ENCODE measurements at regions not wholly inside any gene's neighbourhood (a gene's known extent, or its start where the extent isn't known, plus 50 kb on each side); places are given as distances from the start of the nearest gene placed in this dataset.

- Histone ChIP-seq H3K4me3 (ENCODE audit: low read depth, low read length, poor library complexity, severe bottlenecking) (no peak overlapping the region), H3K36me3 (ENCODE audit: insufficient read depth, low read length) (no peaks in the 10 kb centered on the region), H3K9me2 (ENCODE audit: insufficient read depth, low read length) (no peaks in the 10 kb centered on the region), H3K9me3 (ENCODE audit: low read length) (no peaks in the 10 kb centered on the region), H4K20me1 (ENCODE audit: insufficient read depth, low read length) (no peaks in the 10 kb centered on the region), H3K4me2 (ENCODE audit: low read length) (no peak overlapping the region), H3K79me2 (ENCODE audit: insufficient read depth, low read depth, low read length) (no peaks in the 10 kb centered on the region), H3K27ac (ENCODE audit: low read depth, low read length, poor library complexity, severe bottlenecking) (no peak overlapping the region), H3K4me1 (ENCODE audit: insufficient read depth, low read length, poor library complexity, severe bottlenecking) (no peaks in the 10 kb centered on the region), H2AFZ (ENCODE audit: low read length) (no peak overlapping the region)
- intact Hi-C loops (cut with micrococcal nuclease; ENCODE audit: unreplicated experiment) = no loop called here
- POLR2A ChIA-PET = no interaction called here
- no peak for TF ChIP-seq EZH2phosphoT487 (IDR thresholded peaks at IDR 0.05; ENCODE audit: borderline replicate concordance, low read depth, low read length)
- no peak for TF ChIP-seq CTCF (conservative IDR thresholded peaks at IDR 0.05; ENCODE audit: low read length)
- no TSS peak for BruUV-seq (replicated peaks)
- CTCF ChIA-PET (ENCODE audit: unreplicated experiment) = no interaction called here
- DNase-seq (ENCODE audit: low spot score) = no peak
These were observed 524.2 kb upstream of the CRIM1 start for GRCh38 chr2:35831385-35831784.

- no TSS peak for BruUV-seq (replicated peaks)
- POLR2A ChIA-PET = interaction anchor here (0.8 kb wide), 1 partner anchor 20 kb away, joined by 4 read pairs; no protein-coding TSS in a partner anchor
- no peak for DNase-seq (ENCODE audit: low spot score)
These were observed 524.7 kb upstream of the CRIM1 start for GRCh38 chr2:35830833-35831232.

GRCh38 chr2:35827086-35827485, 528.5 kb upstream of the CRIM1 start:
- Histone ChIP-seq H2AFZ (ENCODE audit: low read length) (no peak overlapping the region), H3K9me3 (ENCODE audit: low read length) (no peaks in the 10 kb centered on the region), H3K79me2 (ENCODE audit: insufficient read depth, low read depth, low read length) (no peaks in the 10 kb centered on the region), H3K4me2 (ENCODE audit: low read length) (no peak overlapping the region), H3K4me3 (ENCODE audit: low read depth, low read length, poor library complexity, severe bottlenecking) (no peak overlapping the region), H3K36me3 (ENCODE audit: insufficient read depth, low read length) (no peaks in the 10 kb centered on the region), H3K9me2 (ENCODE audit: insufficient read depth, low read length) (no peaks in the 10 kb centered on the region), H4K20me1 (ENCODE audit: insufficient read depth, low read length) (no peaks in the 10 kb centered on the region), H3K27ac (ENCODE audit: low read depth, low read length, poor library complexity, severe bottlenecking) (no peak overlapping the region), H3K4me1 (ENCODE audit: insufficient read depth, low read length, poor library complexity, severe bottlenecking) (no peaks in the 10 kb centered on the region)
- TF ChIP-seq EZH2phosphoT487 (IDR thresholded peaks at IDR 0.05; ENCODE audit: borderline replicate concordance, low read depth, low read length) (no peak), CTCF (conservative IDR thresholded peaks at IDR 0.05; ENCODE audit: low read length) (no peak)
- POLR2A ChIA-PET = no interaction called here
- DNase-seq (ENCODE audit: low spot score) = no peak
- BruUV-seq (replicated peaks) = no TSS peak
- intact Hi-C loops (cut with micrococcal nuclease; ENCODE audit: unreplicated experiment) = no loop called here
- CTCF ChIA-PET (ENCODE audit: unreplicated experiment) = no interaction called here

More at GRCh38 chr2:35830833-35831232, 524.7 kb upstream of the CRIM1 start:
- H3K36me3 ChIP-seq (ENCODE audit: insufficient read depth, low read length) = no peaks in the 10 kb centered on the region
- no peaks in the 10 kb centered on the region for H3K9me2 ChIP-seq (ENCODE audit: insufficient read depth, low read length)
- TF ChIP-seq EZH2phosphoT487 (IDR thresholded peaks at IDR 0.05; ENCODE audit: borderline replicate concordance, low read depth, low read length) (no peak), CTCF (conservative IDR thresholded peaks at IDR 0.05; ENCODE audit: low read length) (no peak)
- H4K20me1 ChIP-seq (ENCODE audit: insufficient read depth, low read length) = no peaks in the 10 kb centered on the region
- H3K9me3 ChIP-seq (ENCODE audit: low read length) = no peaks in the 10 kb centered on the region
- no peak overlapping the region for H2AFZ ChIP-seq (ENCODE audit: low read length)
- intact Hi-C loops (cut with micrococcal nuclease; ENCODE audit: unreplicated experiment) = no loop called here
- H3K79me2 ChIP-seq (ENCODE audit: insufficient read depth, low read depth, low read length) = no peaks in the 10 kb centered on the region
- H3K4me1 ChIP-seq (ENCODE audit: insufficient read depth, low read length, poor library complexity, severe bottlenecking) = no peaks in the 10 kb centered on the region
- CTCF ChIA-PET (ENCODE audit: unreplicated experiment) = no interaction called here
- H3K4me3 ChIP-seq (ENCODE audit: low read depth, low read length, poor library complexity, severe bottlenecking) = no peak overlapping the region
- no peak overlapping the region for H3K27ac ChIP-seq (ENCODE audit: low read depth, low read length, poor library complexity, severe bottlenecking)
- H3K4me2 ChIP-seq (ENCODE audit: low read length) = no peak overlapping the region

Measured in OCI-LY7 (cell line).